KOPT-K1 (cell line): ENCODE measurements at regions not wholly inside any gene's neighbourhood (a gene's known extent, or its start where the extent isn't known, plus 50 kb on each side); places are given as distances from the start of the nearest gene placed in this dataset.

Experiments used
- H3K27ac ChIP-seq: fragments of 200-600 bp; sonication (generic); 2 replicates; pipeline ENCODE4 v1.5.1; 2016; ENCODE audit warnings: antibody characterized with exemption, mild to moderate bottlenecking, low read depth, low read length; ENCODE audit not compliant: poor library complexity, severe bottlenecking
- H3K36me3 ChIP-seq: fragments of 200-600 bp; sonication (generic); 2 replicates; pipeline ENCODE4 v1.5.1; 2017; ENCODE audit warnings: antibody characterized with exemption, mild to moderate bottlenecking, low read length, moderate library complexity; ENCODE audit not compliant: insufficient read depth
- H3K9me3 ChIP-seq: fragments of 200-600 bp; sonication (generic); 2 replicates; pipeline ENCODE4 v1.5.1; 2017; ENCODE audit warnings: antibody characterized with exemption, low read length, mild to moderate bottlenecking; ENCODE audit not compliant: insufficient read depth, poor library complexity, severe bottlenecking

GRCh38 chr11:29826878-29827277, 190.0 kb downstream of the KCNA4 start:
- H3K27ac ChIP-seq: no peak overlapping the region
- H3K36me3 ChIP-seq: no peaks in the 10 kb centered on the region
- no peaks in the 10 kb centered on the region for H3K9me3 ChIP-seq

DNA sequence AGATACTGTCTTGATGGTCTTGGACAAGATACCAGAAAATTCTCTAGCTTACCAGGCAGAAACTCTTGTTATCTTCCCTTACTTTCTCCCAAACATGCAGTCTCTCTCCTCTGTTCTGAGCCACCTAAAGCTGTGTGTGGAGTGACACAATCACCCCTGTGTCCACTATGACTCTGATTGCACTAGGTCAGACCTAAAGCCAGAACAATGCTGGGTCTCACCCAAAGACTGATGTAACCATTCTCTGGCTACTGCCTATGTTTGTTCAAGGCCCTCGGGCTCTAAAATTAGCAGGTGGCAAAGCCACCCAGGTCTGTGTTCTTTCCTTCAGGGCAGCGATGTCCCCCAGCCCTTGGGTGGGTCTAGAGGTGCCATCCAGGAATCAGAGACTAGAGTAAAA, 200.5 kb downstream of the KCNA4 start:
- no peaks in the 10 kb centered on the region for H3K36me3 ChIP-seq
- H3K9me3 ChIP-seq: no peaks in the 10 kb centered on the region

DNA sequence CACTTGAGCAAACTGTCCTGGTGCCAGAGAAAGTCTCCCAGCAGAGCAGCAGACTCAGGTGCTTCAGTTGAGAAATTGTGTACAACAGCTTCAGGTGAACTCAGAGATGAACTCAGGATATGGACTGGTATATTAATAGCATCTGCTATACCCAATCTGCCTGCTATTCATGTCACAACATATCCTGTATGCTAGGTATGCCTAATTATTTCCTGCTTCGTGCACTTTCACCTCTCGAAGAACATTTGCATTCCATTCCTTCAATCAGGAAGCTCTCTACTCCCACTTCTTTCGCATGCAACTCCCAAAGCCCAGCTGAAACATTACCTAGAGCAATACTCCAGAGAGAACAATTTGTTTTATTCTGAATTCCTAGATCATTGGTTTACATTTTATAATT, 207.7 kb downstream of the KCNA4 start:
- no peaks in the 10 kb centered on the region for H3K36me3 ChIP-seq
- H3K9me3 ChIP-seq: no peaks in the 10 kb centered on the region
- no peak overlapping the region for H3K27ac ChIP-seq

More for the DNA sequence above, 200.5 kb downstream of the KCNA4 start:
- no peak overlapping the region for H3K27ac ChIP-seq

DNA sequence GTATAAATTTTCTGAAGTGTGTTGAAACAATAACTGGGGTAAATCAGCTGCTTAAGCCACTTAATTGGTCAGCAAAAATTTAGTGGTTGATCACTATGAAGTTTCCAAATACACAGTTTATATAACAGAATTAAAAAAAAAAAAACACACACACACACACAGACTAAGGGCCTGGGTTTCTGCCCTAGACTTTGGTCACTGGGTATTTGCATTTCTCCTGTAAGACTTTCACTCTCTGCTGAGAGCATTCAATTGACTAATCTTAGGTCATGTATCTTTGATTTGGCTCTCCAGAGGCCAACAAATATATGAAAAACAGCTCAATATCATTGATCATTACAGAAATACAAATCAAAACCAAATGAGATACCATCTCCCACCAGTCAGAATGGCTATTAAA, 214.3 kb downstream of the KCNA4 start:
- no peaks in the 10 kb centered on the region for H3K36me3 ChIP-seq
- no peak overlapping the region for H3K27ac ChIP-seq
- H3K9me3 ChIP-seq: no peaks in the 10 kb centered on the region

DNA sequence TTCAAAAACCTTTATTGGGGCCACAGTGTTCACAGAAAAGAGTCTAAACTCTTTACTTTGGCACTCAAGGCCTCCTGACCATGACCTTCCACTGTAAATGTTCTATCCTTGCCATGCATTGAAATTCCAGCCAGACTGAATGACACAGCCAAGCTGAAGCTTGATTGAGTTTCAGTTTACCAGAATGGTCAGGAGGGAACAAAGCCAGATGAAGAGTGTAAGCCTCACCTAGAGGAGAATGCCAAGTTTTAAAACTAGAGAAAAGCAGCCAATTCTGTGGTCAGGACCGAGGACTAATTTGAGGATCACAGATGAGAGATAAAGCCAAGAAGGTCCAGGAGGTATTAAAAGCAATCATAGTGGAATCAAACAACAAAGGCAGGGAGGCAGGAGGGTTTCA, 215.3 kb downstream of the KCNA4 start:
- Histone ChIP-seq H3K27ac (no peak overlapping the region), H3K36me3 (no peaks in the 10 kb centered on the region), H3K9me3 (no peaks in the 10 kb centered on the region)

GRCh38 chr11:29786092-29786491, 230.7 kb downstream of the KCNA4 start:
- H3K27ac ChIP-seq: no peak overlapping the region

DNA sequence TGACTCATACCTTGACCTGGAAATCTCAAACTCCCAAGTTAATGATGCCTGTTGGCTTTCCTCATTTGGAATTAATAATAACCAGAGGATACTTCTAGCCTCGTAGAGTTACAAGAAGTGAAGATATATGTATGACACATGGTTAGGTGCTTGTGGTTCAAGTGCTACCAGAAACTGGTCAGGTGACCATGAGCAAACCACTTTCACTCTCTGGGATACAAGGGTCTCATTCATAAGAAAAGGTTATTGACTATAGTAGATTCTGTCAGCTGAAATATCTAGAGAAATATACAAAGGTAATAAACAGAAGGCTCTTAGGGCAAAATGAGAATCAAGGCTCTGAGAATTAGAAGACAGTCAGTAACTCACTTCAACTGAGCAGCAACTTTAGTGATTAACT, 233.3 kb downstream of the KCNA4 start:
- no peaks in the 10 kb centered on the region for H3K9me3 ChIP-seq
- no peak overlapping the region for H3K27ac ChIP-seq
- no peaks in the 10 kb centered on the region for H3K36me3 ChIP-seq

More at GRCh38 chr11:29786092-29786491, 230.7 kb downstream of the KCNA4 start:
- H3K9me3 ChIP-seq: no peaks in the 10 kb centered on the region
- H3K36me3 ChIP-seq: no peaks in the 10 kb centered on the region

DNA sequence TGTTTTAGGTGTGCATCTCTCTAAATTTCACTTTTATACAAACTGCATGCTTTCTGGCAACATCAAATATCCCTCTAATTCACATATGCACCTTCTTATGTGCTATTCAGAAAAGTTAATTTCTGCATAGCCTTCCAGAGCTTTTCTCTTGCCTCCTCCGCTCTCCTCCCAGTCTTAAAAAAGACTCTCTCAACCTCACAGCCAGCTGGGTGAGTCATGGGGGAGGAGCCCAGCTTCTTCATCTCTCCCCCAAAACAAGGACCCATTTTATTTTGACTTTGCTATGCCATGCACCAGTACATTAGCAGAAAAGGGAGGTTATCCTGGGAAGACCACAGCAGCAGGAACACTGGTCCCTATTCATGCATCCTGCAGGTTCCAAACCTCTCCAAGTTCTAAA, 234.4 kb downstream of the KCNA4 start:
- H3K9me3 ChIP-seq: no peaks in the 10 kb centered on the region
- no peak overlapping the region for H3K27ac ChIP-seq
- no peaks in the 10 kb centered on the region for H3K36me3 ChIP-seq

DNA sequence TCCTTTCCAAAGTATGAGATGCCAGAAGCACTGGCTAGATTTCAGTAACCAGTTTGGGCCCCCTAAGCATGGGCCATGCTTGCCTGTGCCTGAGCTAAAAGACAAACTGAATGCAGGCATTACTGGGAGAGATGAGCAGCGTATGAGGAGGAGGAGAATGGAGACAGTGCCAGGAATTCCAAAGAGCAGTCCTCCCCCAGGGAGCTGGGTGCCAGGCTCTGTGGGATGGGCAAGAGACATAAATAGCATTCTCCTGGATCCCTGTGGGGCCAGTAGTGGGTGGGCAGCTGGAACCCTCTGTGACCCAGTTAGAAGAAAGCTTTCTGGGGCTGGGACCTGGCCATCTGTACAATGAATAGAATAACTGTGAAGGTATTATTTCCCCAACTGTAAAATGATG, 235.6 kb downstream of the KCNA4 start:
- Histone ChIP-seq H3K36me3 (no peaks in the 10 kb centered on the region), H3K9me3 (no peaks in the 10 kb centered on the region), H3K27ac (peak overlapping the region; percentile 53)

GRCh38 chr11:29780756-29781155, 236.1 kb downstream of the KCNA4 start:
- Histone ChIP-seq H3K9me3 (no peaks in the 10 kb centered on the region), H3K27ac (peak overlapping the region; percentile 53), H3K36me3 (no peaks in the 10 kb centered on the region)

- H3K36me3 ChIP-seq: no peaks in the 10 kb centered on the region
- no peak overlapping the region for H3K27ac ChIP-seq
- no peaks in the 10 kb centered on the region for H3K9me3 ChIP-seq
These were observed 243.1 kb downstream of the KCNA4 start for GRCh38 chr11:29773656-29774264.

DNA sequence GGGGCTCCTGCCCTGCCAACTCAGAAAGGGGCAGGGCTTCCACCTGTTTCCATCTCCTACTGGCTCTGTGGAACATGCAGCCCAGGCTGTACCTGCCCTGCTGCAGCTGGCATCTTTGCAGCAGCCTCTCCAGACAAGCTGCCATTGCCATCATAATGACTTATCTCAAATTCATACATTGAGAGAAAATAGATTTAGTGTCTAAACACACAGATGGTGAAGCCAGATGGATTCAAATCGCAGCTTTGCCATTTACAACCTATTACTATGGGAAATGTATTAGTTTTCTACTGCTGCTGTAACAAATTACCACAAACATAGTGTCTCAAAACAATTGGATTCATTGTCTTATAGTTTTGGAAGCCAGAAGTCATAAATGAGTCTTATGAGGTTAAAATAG, 260.0 kb downstream of the KCNA4 start:
- H3K27ac ChIP-seq: no peak overlapping the region
- H3K36me3 ChIP-seq: no peaks in the 10 kb centered on the region
- peaks cover 3% of the 10 kb centered on the region for H3K9me3 ChIP-seq

GRCh38 chr11:29755474-29755873, 261.4 kb downstream of the KCNA4 start:
- no peaks in the 10 kb centered on the region for H3K36me3 ChIP-seq
- no peak overlapping the region for H3K27ac ChIP-seq
- H3K9me3 ChIP-seq: peaks cover 3% of the 10 kb centered on the region

DNA sequence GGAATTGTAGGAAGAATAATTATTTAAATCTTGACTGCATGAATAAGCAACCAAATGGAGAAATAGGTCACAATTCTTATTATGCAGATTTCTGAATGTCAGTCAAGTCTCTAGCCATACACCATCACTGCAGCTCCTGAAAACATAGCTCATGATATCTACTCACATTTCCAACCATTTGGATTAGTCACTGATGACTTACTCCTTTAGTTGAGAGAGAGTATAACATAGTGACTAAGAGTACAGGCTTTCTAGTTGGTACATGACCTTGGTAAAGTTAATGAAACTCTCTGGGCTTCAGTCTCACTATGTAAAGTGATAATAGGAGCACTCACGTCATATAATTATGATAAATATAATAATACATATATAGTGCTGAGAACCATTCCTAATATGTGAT, 265.2 kb downstream of the KCNA4 start:
- no peak overlapping the region for H3K27ac ChIP-seq
- H3K36me3 ChIP-seq: no peaks in the 10 kb centered on the region
- H3K9me3 ChIP-seq: peaks cover 3% of the 10 kb centered on the region

DNA sequence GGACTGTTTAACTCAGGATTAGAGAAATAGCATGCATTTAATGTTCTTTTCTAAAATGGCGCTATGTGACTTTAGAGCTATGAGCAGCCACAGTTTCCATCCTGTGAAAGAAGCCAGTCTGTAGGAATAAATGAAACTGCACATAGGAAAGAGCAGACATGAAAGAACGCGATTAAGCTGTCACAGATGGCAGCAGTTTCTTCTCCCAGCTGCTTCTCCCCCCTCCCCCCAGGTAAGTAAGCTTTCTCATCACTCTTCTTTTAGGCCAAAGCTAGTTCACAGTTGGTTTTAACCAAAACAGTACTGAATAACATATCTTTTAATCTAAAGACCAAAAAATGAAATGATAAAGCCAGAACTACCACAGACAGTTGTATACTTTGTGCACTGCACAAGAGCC, 266.4 kb downstream of the KCNA4 start:
- H3K27ac ChIP-seq: no peak overlapping the region
- H3K9me3 ChIP-seq: no peaks in the 10 kb centered on the region

DNA sequence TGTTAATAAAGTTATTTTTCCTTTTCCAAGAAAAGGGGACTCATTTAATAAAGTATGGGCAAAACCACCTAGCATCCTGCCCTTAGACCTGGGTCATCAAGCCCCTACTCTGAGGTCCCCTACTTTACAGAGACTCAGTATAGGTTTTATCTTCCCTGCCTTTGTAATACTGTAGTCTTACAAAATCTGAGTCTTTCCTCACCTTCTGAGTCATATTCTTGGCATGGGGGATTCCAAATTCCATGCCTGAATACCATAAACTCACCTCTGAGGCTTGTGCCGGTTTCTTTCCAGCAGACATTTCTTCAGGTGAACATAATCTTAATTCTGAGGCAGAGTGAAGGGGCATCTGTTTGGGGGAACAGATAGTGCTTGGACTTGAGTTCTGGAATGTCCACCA, 282.5 kb downstream of the KCNA4 start:
- Histone ChIP-seq H3K9me3 (no peaks in the 10 kb centered on the region), H3K27ac (no peak overlapping the region)

More for the DNA sequence above, 266.4 kb downstream of the KCNA4 start:
- no peaks in the 10 kb centered on the region for H3K36me3 ChIP-seq

More for the DNA sequence above, 282.5 kb downstream of the KCNA4 start:
- H3K36me3 ChIP-seq: no peaks in the 10 kb centered on the region
